Esophagus squamous epithelium (tissue), 5 donors: ENCODE measurements at regions not wholly inside any gene's neighbourhood (a gene's known extent, or its start where the extent isn't known, plus 50 kb on each side); places are given as distances from the start of the nearest gene placed in this dataset.

ENCODE experiments used
- DNase-seq: peaks from one replicate; lab custom pipeline; 2025; lab: John Stamatoyannopoulos, UW
- H3K27ac ChIP-seq, 4 donors: fragments of 200-600 bp; sonication (generic); one replicate each; pipeline ENCODE4 v1.5.1; 2016 to 2019; ENCODE audit warnings: mild to moderate bottlenecking in 1 of 4
- H3K27me3 ChIP-seq, 4 donors: fragments of 200-600 bp; sonication (generic); 1 replicate in 3 of 4; 2 replicates in 1 of 4; pipeline versions ENCODE4 v1.5.1 to v1.6.0; 2017 to 2021; ENCODE audit warnings: antibody characterized with exemption in 1 of 4
- H3K36me3 ChIP-seq, 3 donors: fragments of 200-600 bp; sonication (generic); one replicate each; pipeline ENCODE4 v1.5.1; 2016 to 2019
- H3K4me1 ChIP-seq, 3 donors: fragments of 200-600 bp; sonication (generic); one replicate each; pipeline ENCODE4 v1.5.1; 2017 to 2019
- H3K4me3 ChIP-seq, 4 donors: fragments of 200-600 bp; sonication (generic); 1 replicate in 3 of 4; 2 replicates in 1 of 4; pipeline ENCODE4 v1.5.1; 2016 to 2019; ENCODE audit warnings: mild to moderate bottlenecking in 2 of 4, moderate library complexity in 1 of 4
- H3K9me3 ChIP-seq, 3 donors: fragments of 200-600 bp; sonication (generic); one replicate each; pipeline ENCODE4 v1.5.1; 2016 to 2019
- POLR2A ChIP-seq, 4 donors: fragments of 450-650 bp; IDR thresholded peaks; one replicate each; pipeline ENCODE4 v1.6.1; 2017; ENCODE audit warnings: antibody characterized with exemption in 4 of 4, mild to moderate bottlenecking in 4 of 4, moderate library complexity in 3 of 4
- WGBS, 2 donors: methylation state at CpG; one replicate each; pipeline ENCODE4 v1.1.5; 2018; 5-methylcytosine and 5-hydroxymethylcytosine counted together
- intact Hi-C: fragments of 100-400 bp; cut with DNase I; formaldehyde crosslinking; loops from one replicate; pipeline ENCODE4 v1.15.0; 2022
- TF ChIP-seq, protein P1 (sequence below), 6 experiments: fragments of 450-650 bp in 4 of 6; fragments of 200-600 bp in 2 of 6; sonication (generic) in 2 of 6; IDR thresholded peaks; one replicate each; pipeline ENCODE4 v1.5.1; 2016 to 2019; ENCODE audit warnings: antibody characterized with exemption in 6 of 6, mild to moderate bottlenecking in 4 of 6, moderate library complexity in 4 of 6
- donor health status: DM: yes; HTN: yes; CAD: no.

DNA sequence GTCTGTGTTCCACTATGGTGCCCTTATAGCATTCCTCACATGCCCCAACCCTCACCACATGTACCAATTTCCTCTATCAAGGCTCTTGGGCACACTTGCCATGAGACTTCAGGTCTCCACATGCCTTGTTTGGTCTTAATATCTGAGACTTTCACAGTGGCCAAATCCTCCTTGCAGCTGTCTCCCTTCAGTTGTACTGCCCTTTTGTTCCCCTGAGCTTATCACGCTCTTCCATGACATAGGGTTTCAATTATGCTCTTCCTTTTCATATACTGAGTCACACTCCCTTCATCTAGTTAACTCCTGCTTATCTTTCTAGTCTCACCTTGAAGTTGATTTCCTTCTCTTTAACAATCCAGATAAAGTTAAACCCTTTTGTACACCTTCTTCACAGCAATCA lies 212.9 kb downstream of the PDHA2 start:
- Histone ChIP-seq H3K27me3 (no peaks in the 10 kb centered on the region), H3K27ac (no peak overlapping the region), H3K4me3 (no peak overlapping the region), H3K4me1 (no peaks in the 10 kb centered on the region), H3K36me3 (no peaks in the 10 kb centered on the region), H3K9me3 (no peaks in the 10 kb centered on the region)
- 43 to 57% methylated on average over 1 of the region's 1 CpG for WGBS, 2 donors
- TF ChIP-seq POLR2A (IDR thresholded peaks at IDR 0.05), result no peak
- TF ChIP-seq, protein P1, sequence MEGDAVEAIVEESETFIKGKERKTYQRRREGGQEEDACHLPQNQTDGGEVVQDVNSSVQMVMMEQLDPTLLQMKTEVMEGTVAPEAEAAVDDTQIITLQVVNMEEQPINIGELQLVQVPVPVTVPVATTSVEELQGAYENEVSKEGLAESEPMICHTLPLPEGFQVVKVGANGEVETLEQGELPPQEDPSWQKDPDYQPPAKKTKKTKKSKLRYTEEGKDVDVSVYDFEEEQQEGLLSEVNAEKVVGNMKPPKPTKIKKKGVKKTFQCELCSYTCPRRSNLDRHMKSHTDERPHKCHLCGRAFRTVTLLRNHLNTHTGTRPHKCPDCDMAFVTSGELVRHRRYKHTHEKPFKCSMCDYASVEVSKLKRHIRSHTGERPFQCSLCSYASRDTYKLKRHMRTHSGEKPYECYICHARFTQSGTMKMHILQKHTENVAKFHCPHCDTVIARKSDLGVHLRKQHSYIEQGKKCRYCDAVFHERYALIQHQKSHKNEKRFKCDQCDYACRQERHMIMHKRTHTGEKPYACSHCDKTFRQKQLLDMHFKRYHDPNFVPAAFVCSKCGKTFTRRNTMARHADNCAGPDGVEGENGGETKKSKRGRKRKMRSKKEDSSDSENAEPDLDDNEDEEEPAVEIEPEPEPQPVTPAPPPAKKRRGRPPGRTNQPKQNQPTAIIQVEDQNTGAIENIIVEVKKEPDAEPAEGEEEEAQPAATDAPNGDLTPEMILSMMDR (IDR thresholded peaks at IDR 0.05), result no peak
- intact Hi-C loops, result no loop called here
- DNase-seq, result no peak

DNA sequence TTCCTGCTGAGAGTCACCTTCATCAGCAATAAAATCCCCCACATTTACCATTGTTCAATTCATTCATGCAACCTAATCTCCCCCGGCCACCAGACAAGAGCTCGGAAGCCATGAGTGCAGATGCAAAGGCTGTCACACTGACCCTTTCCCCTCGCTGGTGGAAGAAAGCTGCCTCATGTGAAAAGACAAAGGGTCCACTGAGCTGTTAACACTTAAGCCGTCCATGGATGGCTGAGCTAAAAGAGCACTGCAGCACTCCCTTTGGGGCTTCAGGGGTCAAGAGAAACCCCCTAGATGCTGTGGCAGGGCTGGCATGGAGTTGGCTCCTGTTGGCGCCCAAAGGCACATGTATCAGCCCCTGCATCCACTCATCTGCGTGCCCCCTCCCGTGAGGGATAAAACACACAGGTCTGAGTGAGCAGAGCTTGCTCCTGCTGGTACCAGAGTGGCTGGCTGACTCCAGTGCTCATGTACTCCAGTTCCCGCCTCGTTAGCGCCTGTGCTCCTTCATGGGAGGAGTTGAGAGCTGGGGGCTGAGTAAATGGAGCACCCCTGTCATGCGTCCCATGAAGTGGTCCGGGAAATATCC lies 216.5 kb downstream of the PDHA2 start:
- WGBS, 2 donors, result 77 to 89% methylated on average over 5 of the region's 12 CpGs
- no peaks in the 10 kb centered on the region for H3K27me3 ChIP-seq
- H3K36me3 ChIP-seq, result no peaks in the 10 kb centered on the region
- H3K4me1 ChIP-seq, result no peaks in the 10 kb centered on the region
- TF ChIP-seq, protein P1 (IDR thresholded peaks at IDR 0.05), result no peak
- no peak for TF ChIP-seq POLR2A (IDR thresholded peaks at IDR 0.05)
- no peak for DNase-seq
- no peak overlapping the region for H3K4me3 ChIP-seq
- no peaks in the 10 kb centered on the region for H3K9me3 ChIP-seq
- intact Hi-C loops, result no loop called here
- H3K27ac ChIP-seq, result no peak overlapping the region

DNA sequence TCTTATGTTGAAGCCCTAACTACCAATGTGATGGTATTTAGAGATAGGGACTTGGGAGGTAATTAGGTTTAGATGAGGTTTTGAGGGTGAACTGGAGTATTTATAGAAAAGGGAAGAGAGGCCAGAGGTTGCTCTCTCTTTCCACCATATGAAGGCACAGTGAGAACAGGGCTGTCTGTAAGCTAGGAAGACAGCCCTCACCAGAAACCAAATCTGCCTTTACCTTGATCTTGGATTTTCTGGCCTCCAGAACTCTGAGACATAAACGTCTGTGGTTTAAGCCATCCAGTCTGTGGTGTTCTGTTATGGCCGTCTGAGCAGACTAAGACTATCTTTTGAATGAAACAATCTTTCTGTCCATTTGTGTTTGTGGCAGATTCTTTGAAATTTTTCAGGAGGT lies 223.7 kb downstream of the PDHA2 start:
- intact Hi-C loops, result no loop called here

DNA sequence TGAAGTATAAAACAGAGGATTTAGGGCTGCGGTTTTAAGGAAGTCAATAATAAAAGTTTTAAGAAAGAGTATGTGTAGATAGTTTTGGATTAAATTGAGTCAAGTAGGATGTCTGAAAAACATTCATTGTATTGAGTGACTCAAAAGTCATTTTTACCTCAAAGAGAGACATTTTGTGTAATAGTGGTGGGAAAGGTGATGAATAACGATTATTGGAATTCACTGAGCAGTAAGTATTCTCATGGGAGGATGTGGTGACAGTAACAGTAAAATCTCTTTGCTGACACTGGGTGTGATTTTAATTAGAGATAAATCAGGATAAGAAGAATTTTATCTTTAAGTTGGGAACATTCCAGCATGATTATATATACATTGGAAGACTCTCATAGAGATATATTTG lies 233.6 kb downstream of the PDHA2 start:
- no peak for DNase-seq
- WGBS, 2 donors, result 68 to 85% methylated on average over 2 of the region's 2 CpGs
- Histone ChIP-seq H3K9me3 (no peaks in the 10 kb centered on the region), H3K27ac (no peak overlapping the region), H3K4me1 (no peaks in the 10 kb centered on the region), H3K36me3 (no peaks in the 10 kb centered on the region), H3K4me3 (no peak overlapping the region), H3K27me3 (no peaks in the 10 kb centered on the region)
- TF ChIP-seq POLR2A (IDR thresholded peaks at IDR 0.05), result no peak
- TF ChIP-seq, protein P1 (IDR thresholded peaks at IDR 0.05), result no peak
- intact Hi-C loops, result no loop called here

More for the DNA sequence above, 223.7 kb downstream of the PDHA2 start:
- no peak for DNase-seq
- 43 to 44% methylated on average over 2 of the region's 2 CpGs for WGBS, 2 donors
- Histone ChIP-seq H3K4me1 (no peaks in the 10 kb centered on the region), H3K9me3 (no peaks in the 10 kb centered on the region), H3K4me3 (no peak overlapping the region), H3K27ac (no peak overlapping the region), H3K27me3 (no peaks in the 10 kb centered on the region), H3K36me3 (no peaks in the 10 kb centered on the region)
- TF ChIP-seq, protein P1 (IDR thresholded peaks at IDR 0.05), result no peak
- TF ChIP-seq POLR2A (IDR thresholded peaks at IDR 0.05), result no peak

DNA sequence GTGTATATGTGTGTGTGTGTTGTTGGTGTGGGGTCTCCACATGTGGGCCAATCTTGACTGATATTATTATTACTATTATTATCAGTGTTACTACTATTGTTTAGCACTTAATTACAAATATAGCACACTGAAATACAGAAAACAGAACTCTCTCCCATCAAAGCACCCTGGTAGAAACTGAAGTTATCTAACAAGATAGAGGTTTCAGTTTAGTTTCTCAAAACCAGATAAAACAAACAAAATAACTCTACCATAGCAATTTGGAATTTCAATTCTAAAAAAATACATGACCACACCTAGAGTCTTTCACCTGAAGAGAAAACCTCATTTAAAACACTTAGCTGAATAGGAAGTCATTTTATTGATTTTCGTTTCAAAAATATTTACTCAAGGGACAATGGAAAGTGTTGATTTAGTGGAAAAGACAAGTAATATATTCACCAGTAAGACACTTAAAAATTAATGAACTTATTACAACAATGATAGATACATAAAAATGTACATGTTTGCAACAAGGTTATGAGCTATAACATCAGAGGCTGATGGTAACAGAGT lies 252.3 kb downstream of the PDHA2 start:
- H3K36me3 ChIP-seq, result no peaks in the 10 kb centered on the region
- intact Hi-C loops, result no loop called here
- 21 to 24% methylated on average over 1 of the region's 1 CpG for WGBS, 2 donors

More for the DNA sequence above, 252.3 kb downstream of the PDHA2 start:
- no peak for DNase-seq
- no peaks in the 10 kb centered on the region for H3K4me1 ChIP-seq
- H3K27ac ChIP-seq, result no peak overlapping the region
- H3K4me3 ChIP-seq, result no peak overlapping the region
- no peak for TF ChIP-seq POLR2A (IDR thresholded peaks at IDR 0.05)
- TF ChIP-seq, protein P1 (IDR thresholded peaks at IDR 0.05), result no peak
- H3K9me3 ChIP-seq, result no peaks in the 10 kb centered on the region
- H3K27me3 ChIP-seq, result no peaks in the 10 kb centered on the region
